ENCODE measurements at regions not wholly inside any gene's neighbourhood (a gene's known extent, or its start where the extent isn't known, plus 50 kb on each side); places are given as distances from the start of the nearest gene placed in this dataset.
"Not testable (repeated sequence)": the region's sequence is repeated elsewhere in the genome, so short reads cannot be mapped to it uniquely, and the experiment has no call there.

GRCh38 chr11:34787348-34787747 is 128.8 kb downstream of the APIP start:
- Mint-ChIP-seq H3K27ac (no peak overlapping the region), H3K4me3 (no peak overlapping the region), H3K36me3 (no peaks in the 10 kb centered on the region), H3K4me1 (no peaks in the 10 kb centered on the region), H3K9me3 (peaks cover 3% of the 10 kb centered on the region)
- no peak for DNase-seq (ENCODE audit: low spot score in 2 of 2)
- no peak for ATAC-seq

DNA sequence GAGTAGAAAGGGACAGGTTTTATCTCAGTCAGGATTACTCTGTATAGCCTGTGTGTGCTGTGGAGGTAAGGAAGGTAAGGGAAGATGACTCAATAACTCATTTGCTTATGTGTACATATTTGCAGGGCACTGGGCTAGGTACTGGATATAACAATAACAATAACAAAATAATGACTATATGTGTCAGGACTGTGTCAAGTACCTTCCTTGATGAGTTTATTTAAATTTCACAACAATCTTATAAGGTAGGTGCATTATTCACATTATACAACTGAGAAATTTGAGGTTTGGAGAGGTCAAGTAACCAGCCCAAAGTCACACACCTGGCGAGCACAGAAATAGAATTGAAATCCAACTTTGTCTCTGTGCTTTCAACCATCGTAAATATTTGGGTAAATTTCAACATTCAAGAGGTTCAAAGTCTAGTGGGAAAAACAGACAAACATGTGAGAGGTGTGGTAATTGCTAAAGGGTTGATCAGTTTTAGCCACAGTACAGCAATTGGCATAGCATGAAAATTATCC is 131.8 kb downstream of the APIP start:
- Mint-ChIP-seq H3K9me3 (no peaks in the 10 kb centered on the region), H3K36me3 (no peaks in the 10 kb centered on the region), H3K4me1 (no peaks in the 10 kb centered on the region), H3K4me3 (no peak overlapping the region), H3K27ac (no peak overlapping the region)
- DNase-seq (ENCODE audit: low spot score in 2 of 2), result no peak
- no peak for ATAC-seq

GRCh38 chr11:34783816-34784317 is 132.3 kb downstream of the APIP start:
- DNase-seq (ENCODE audit: low spot score in 2 of 2), result no peak
- no peak for ATAC-seq
- H3K36me3 Mint-ChIP-seq, result no peaks in the 10 kb centered on the region
- no peak overlapping the region for H3K4me3 Mint-ChIP-seq
- no peak overlapping the region for H3K27ac Mint-ChIP-seq
- H3K9me3 Mint-ChIP-seq, result no peaks in the 10 kb centered on the region
- no peaks in the 10 kb centered on the region for H3K4me1 Mint-ChIP-seq

GRCh38 chr11:34781826-34782225 is 134.4 kb downstream of the APIP start:
- H3K27ac Mint-ChIP-seq; H3K4me3 Mint-ChIP-seq; ATAC-seq; H3K9me3 Mint-ChIP-seq; DNase-seq (ENCODE audit: low spot score in 2 of 2); H3K4me1 Mint-ChIP-seq; H3K36me3 Mint-ChIP-seq: not testable (repeated sequence)

DNA sequence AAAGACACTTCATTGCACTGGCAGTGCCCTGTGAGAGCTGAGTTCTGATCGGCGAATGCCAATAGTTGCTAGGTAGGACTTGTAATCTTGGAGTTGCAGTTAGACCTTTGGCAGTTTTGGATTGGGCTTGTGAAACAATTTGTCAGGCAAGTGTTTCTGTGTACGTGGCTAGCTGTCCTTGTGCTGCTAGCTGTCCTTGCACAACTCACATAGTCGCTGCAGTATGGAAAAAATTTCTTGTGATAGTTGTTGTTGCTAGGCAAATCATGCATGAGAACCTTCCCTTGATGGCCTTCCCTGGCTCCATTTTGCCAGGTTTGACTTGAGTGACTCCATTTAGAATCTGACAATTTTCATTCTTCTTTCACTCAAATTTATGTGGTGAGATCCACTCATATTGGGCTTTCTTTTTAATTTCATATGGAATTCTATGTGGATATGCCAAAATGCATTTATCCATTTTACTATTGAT is 140.7 kb downstream of the APIP start:
- ATAC-seq, result no peak

GRCh38 chr11:34774604-34775003 is 141.6 kb downstream of the APIP start:
- H3K9me3 Mint-ChIP-seq, result no peaks in the 10 kb centered on the region
- no peaks in the 10 kb centered on the region for H3K4me1 Mint-ChIP-seq
- no peaks in the 10 kb centered on the region for H3K36me3 Mint-ChIP-seq
- ATAC-seq (no peak), DNase-seq (ENCODE audit: low spot score in 2 of 2) (no peak)
- no peak overlapping the region for H3K4me3 Mint-ChIP-seq
- no peak overlapping the region for H3K27ac Mint-ChIP-seq

More for the DNA sequence above, 140.7 kb downstream of the APIP start:
- H3K36me3 Mint-ChIP-seq, result no peaks in the 10 kb centered on the region
- DNase-seq (ENCODE audit: low spot score in 2 of 2), result no peak
- H3K27ac Mint-ChIP-seq, result no peak overlapping the region
- H3K4me1 Mint-ChIP-seq, result no peaks in the 10 kb centered on the region
- H3K9me3 Mint-ChIP-seq, result no peaks in the 10 kb centered on the region
- H3K4me3 Mint-ChIP-seq, result no peak overlapping the region

GRCh38 chr11:34773826-34774225 is 142.4 kb downstream of the APIP start:
- no peak for ATAC-seq
- Mint-ChIP-seq H3K9me3 (no peaks in the 10 kb centered on the region), H3K4me3 (no peak overlapping the region), H3K4me1 (no peaks in the 10 kb centered on the region), H3K27ac (no peak overlapping the region), H3K36me3 (no peaks in the 10 kb centered on the region)
- DNase-seq (ENCODE audit: low spot score in 2 of 2), result no peak

GRCh38 chr11:34773211-34773610 is 143.0 kb downstream of the APIP start:
- no peak overlapping the region for H3K4me3 Mint-ChIP-seq
- DNase-seq (ENCODE audit: low spot score in 2 of 2) (no peak), ATAC-seq (no peak)
- no peaks in the 10 kb centered on the region for H3K36me3 Mint-ChIP-seq
- no peaks in the 10 kb centered on the region for H3K9me3 Mint-ChIP-seq
- H3K27ac Mint-ChIP-seq, result no peak overlapping the region
- H3K4me1 Mint-ChIP-seq, result no peaks in the 10 kb centered on the region

GRCh38 chr11:34770111-34770510 is 146.1 kb downstream of the APIP start:
- H3K4me1 Mint-ChIP-seq, result no peaks in the 10 kb centered on the region
- ATAC-seq, result no peak
- no peak for DNase-seq (ENCODE audit: low spot score in 2 of 2)
- no peak overlapping the region for H3K27ac Mint-ChIP-seq
- H3K4me3 Mint-ChIP-seq, result no peak overlapping the region
- H3K36me3 Mint-ChIP-seq, result no peaks in the 10 kb centered on the region
- peaks cover 2% of the 10 kb centered on the region for H3K9me3 Mint-ChIP-seq

- Mint-ChIP-seq H3K4me1 (no peaks in the 10 kb centered on the region), H3K27ac (no peak overlapping the region), H3K36me3 (no peaks in the 10 kb centered on the region), H3K4me3 (no peak overlapping the region), H3K9me3 (peaks cover 2% of the 10 kb centered on the region)
- ATAC-seq (no peak), DNase-seq (ENCODE audit: low spot score in 2 of 2) (no peak)
These were observed 147.0 kb downstream of the APIP start for GRCh38 chr11:34769224-34769623.

DNA sequence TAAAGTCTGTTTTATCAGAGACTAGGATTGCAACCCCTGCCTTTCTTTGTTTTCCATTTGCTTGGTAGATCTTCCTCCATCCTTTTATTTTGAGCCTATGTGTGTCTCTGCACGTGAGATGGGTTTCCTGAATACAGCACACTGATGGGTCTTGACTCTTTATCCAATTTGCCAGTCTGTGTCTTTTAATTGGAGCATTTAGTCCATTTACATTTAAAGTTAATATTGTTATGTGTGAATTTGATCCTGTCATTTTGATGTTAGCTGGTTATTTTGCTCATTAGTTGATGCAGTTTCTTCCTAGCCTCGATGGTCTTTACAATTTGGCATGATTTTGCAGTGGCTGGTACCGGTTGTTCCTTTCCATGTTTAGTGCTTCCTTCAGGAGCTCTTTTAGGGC is 141.7 kb downstream of the EHF start:
- H3K4me1 Mint-ChIP-seq; H3K9me3 Mint-ChIP-seq; ATAC-seq; DNase-seq (ENCODE audit: low spot score in 2 of 2); H3K36me3 Mint-ChIP-seq; H3K27ac Mint-ChIP-seq; H3K4me3 Mint-ChIP-seq: not testable (repeated sequence)

DNA sequence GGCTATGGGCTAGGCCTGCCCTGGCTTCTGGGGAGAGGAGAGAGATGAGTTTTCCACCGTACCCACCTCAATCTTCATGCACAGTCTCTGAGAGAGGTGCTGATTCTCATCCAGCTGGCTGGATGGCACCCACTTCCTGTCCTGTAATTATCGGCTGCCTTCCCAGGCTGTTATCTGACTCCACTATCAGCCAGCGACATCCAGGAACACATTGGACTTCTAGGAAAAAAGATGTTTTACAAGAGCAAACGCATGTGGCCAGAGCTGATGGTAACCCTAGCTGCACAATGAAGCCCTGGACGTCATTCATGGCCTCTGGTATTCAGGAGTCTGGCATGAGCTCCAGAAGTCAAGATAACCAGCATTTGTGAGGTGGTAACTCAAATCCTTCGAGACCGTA is 137.4 kb downstream of the EHF start:
- ATAC-seq (no peak), DNase-seq (ENCODE audit: low spot score in 2 of 2) (no peak)
- H3K27ac Mint-ChIP-seq, result no peak overlapping the region

DNA sequence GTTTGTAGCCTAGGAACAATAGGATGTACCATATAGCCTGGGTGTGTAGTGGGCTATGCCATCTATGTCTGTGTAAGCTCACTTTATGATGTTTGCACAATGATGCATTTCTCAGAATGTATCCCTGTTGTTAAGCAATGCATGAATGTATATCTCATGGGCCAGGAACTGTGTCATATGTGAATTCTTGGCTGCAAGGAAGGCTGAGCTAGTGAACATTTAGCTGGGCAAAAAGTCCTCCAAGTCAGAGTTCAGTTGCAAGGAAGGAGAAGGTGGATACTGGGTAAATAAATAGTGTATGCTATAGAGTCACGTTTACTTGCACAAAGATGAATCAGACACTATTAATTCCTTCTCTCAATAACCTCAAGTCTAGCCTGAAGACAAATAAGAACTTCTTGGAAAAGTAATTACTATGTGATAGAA is 136.1 kb downstream of the EHF start:
- no peaks in the 10 kb centered on the region for H3K36me3 Mint-ChIP-seq
- no peaks in the 10 kb centered on the region for H3K4me1 Mint-ChIP-seq

More for the DNA sequence above, 137.4 kb downstream of the EHF start:
- no peaks in the 10 kb centered on the region for H3K36me3 Mint-ChIP-seq
- H3K9me3 Mint-ChIP-seq, result no peaks in the 10 kb centered on the region
- no peak overlapping the region for H3K4me3 Mint-ChIP-seq
- H3K4me1 Mint-ChIP-seq, result no peaks in the 10 kb centered on the region

DNA sequence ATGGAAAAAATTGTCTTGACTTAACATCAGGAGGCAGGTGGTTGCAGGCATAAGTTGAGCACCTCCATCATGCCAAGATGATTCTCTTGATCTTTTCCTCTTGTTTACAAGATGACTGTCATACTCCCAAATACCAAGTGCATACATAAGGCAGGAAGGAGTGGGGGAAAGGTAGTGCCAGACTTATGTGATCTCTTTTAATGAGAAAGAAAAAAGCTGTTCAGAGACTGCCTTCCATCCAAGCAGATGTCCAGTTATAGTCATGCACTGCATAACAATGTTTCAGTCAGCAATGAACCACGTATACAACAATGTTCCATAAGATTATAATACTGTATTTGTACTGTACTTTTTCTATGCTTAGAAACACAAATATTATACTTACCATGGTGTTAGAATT is 135.7 kb downstream of the EHF start:
- H3K4me3 Mint-ChIP-seq, result no peak overlapping the region
- H3K4me1 Mint-ChIP-seq, result no peaks in the 10 kb centered on the region
- H3K9me3 Mint-ChIP-seq, result no peaks in the 10 kb centered on the region
- ATAC-seq (no peak), DNase-seq (ENCODE audit: low spot score in 2 of 2) (no peak)
- no peak overlapping the region for H3K27ac Mint-ChIP-seq
- H3K36me3 Mint-ChIP-seq, result no peaks in the 10 kb centered on the region

More for the DNA sequence above, 136.1 kb downstream of the EHF start:
- Mint-ChIP-seq H3K27ac (no peak overlapping the region), H3K9me3 (no peaks in the 10 kb centered on the region), H3K4me3 (no peak overlapping the region)
- ATAC-seq, result no peak
- no peak for DNase-seq (ENCODE audit: low spot score in 2 of 2)

- DNase-seq (ENCODE audit: low spot score in 2 of 2), result no peak
- no peaks in the 10 kb centered on the region for H3K9me3 Mint-ChIP-seq
- H3K4me1 Mint-ChIP-seq, result no peaks in the 10 kb centered on the region
- H3K27ac Mint-ChIP-seq, result no peak overlapping the region
- H3K4me3 Mint-ChIP-seq, result no peak overlapping the region
- H3K36me3 Mint-ChIP-seq, result no peaks in the 10 kb centered on the region
- ATAC-seq, result no peak
These were observed 134.8 kb downstream of the EHF start for GRCh38 chr11:34755671-34756070.

- no peak for DNase-seq (ENCODE audit: low spot score in 2 of 2)
- ATAC-seq, result no peak
- H3K4me1 Mint-ChIP-seq, result no peaks in the 10 kb centered on the region
- H3K36me3 Mint-ChIP-seq, result no peaks in the 10 kb centered on the region
- H3K4me3 Mint-ChIP-seq, result no peak overlapping the region
- no peaks in the 10 kb centered on the region for H3K9me3 Mint-ChIP-seq
- H3K27ac Mint-ChIP-seq, result no peak overlapping the region
These were observed 133.4 kb downstream of the EHF start for GRCh38 chr11:34754171-34754823.

All from stimulated activated effector memory CD8-positive, alpha-beta T cell treated with anti-CD3 and anti-CD28 coated beads, Interleukin-12 subunit alpha, Interleukin-12 subunit beta, amount 100 ng/mL, for 72 hours (primary cell).